ENCODE measurements at regions not wholly inside any gene's neighbourhood (a gene's known extent, or its start where the extent isn't known, plus 50 kb on each side); places are given as distances from the start of the nearest gene placed in this dataset.
"Not testable (repeated sequence)": the region's sequence is repeated elsewhere in the genome, so short reads cannot be mapped to it uniquely, and the experiment has no call there.

GRCh38 chr2:156745619-156746018 is 309.4 kb downstream of the GPD2 start:
- DNase-seq (ENCODE audit: low read depth, low spot score), result no peak
- in situ Hi-C loops (cut with HindIII; ENCODE audit: low pct_unique_long_range_greater_than_20kb, low sequenced_read_pairs), result no loop called here

- peak; percentile 10 for DNase-seq (ENCODE audit: low read depth, low spot score)
- in situ Hi-C loops (cut with HindIII; ENCODE audit: low pct_unique_long_range_greater_than_20kb, low sequenced_read_pairs), result no loop called here
Observed at GRCh38 chr2:156748221-156748620, 312.0 kb downstream of the GPD2 start.

DNA sequence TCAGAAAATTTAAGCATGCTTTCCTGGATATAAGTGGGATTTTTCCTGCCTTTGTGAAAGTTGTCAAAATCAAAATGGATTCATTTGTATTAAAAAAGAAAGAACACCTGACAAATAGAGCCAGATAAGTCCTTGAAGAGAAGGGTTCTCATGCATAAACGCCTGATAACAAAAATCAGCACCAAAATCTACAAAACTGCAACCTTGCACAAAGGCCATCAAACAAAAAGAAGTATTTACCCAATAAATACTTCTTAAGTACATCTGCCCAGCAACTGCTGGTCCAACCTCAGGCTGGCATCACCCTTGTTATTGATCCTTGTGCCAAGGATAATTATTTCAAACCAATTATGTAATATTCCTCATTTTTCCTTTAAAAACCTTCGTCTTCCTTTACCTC is 315.9 kb downstream of the GPD2 start:
- DNase-seq (ENCODE audit: low read depth, low spot score), result no peak
- in situ Hi-C loops (cut with HindIII; ENCODE audit: low pct_unique_long_range_greater_than_20kb, low sequenced_read_pairs), result no loop called here

DNA sequence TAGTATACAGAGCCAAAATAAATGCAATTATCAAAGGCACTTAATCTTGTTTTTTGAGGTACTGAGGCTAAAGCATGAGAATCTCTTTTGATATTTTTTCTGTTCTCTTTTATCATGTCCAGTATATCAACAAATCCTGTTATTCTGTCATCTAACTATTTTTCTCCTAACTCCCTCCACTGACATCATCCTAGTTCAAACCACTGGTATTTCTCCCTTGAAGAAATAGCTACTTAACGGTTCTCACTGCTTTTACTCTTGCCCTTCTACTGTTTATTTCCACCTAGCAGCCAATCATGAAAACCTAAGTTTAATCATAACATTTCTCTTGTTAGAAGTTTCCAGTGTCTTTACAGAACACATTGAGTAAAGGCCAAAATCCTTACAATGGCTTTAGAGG is 317.6 kb downstream of the GPD2 start:
- DNase-seq (ENCODE audit: low read depth, low spot score), result no peak
- in situ Hi-C loops (cut with HindIII; ENCODE audit: low pct_unique_long_range_greater_than_20kb, low sequenced_read_pairs), result no loop called here

- in situ Hi-C loops (cut with HindIII; ENCODE audit: low pct_unique_long_range_greater_than_20kb, low sequenced_read_pairs), result no loop called here
- no peak for DNase-seq (ENCODE audit: low read depth, low spot score)
Observed at GRCh38 chr2:156756516-156756915, 320.3 kb downstream of the GPD2 start.

DNA sequence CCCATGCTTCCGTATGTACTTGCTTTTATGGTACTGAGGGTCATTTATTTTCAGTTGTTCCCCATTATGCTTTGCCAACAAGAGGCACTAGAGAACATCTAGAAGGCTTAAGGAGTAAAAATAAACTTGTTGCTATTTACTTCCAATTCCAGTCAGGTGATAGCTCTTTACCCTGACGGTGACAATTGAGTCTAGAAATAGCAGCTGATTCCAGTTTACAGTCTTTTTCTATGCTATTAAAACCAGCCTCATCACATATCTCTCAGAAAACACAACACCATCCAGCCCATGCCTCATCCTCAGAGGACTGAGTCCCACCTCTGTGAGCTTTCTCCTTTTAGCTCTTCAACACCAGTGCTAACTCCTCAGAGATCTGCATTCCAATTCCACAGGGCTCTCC is 327.0 kb downstream of the GPD2 start:
- in situ Hi-C loops (cut with HindIII; ENCODE audit: low pct_unique_long_range_greater_than_20kb, low sequenced_read_pairs), result no loop called here
- no peak for DNase-seq (ENCODE audit: low read depth, low spot score)

DNA sequence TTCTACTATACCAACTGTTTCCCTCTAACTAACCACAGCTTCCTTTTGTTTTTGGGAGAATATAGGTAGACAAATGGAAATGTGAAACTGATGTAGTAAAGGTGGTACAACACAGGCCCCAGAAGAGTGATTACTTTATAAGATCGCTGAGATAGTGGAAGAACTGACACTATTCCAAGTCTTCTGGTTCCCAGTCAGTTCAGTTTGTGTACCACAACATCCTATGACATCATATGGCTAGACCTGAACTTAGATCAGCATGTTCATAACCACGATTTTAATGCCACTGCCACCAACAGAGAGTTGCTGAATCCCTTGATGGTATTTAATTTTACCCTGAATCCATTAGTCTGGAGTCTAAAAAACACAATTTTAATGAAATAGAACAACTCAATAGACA is 328.9 kb downstream of the GPD2 start:
- in situ Hi-C loops (cut with HindIII; ENCODE audit: low pct_unique_long_range_greater_than_20kb, low sequenced_read_pairs), result no loop called here
- DNase-seq (ENCODE audit: low read depth, low spot score), result no peak

- in situ Hi-C loops (cut with HindIII; ENCODE audit: low pct_unique_long_range_greater_than_20kb, low sequenced_read_pairs), result no loop called here
- no peak for DNase-seq (ENCODE audit: low read depth, low spot score)
Observed at GRCh38 chr2:156765450-156765849, 329.3 kb downstream of the GPD2 start.

- no peak for DNase-seq (ENCODE audit: low read depth, low spot score)
- in situ Hi-C loops (cut with HindIII; ENCODE audit: low pct_unique_long_range_greater_than_20kb, low sequenced_read_pairs), result no loop called here
Observed at GRCh38 chr2:156769802-156770201, 333.6 kb downstream of the GPD2 start.

DNA sequence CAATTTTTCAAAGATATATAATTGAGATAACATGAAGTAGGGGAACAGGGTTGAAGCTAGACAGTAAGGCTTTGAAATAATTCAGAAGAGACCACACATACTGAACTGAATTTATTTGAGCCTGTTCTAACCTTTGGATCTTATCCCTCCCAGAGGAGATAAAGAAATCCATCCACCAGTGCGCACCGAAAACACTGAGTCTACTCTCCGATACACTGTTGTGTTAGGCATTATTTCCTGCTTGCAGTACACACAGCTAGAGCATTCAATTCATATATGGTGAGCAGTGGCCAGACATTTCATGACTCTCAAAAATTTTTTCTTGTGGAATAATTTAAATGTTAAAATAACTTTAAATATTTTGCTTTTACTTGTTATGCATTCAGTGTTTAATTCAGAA is 342.7 kb downstream of the GPD2 start:
- in situ Hi-C loops (cut with HindIII; ENCODE audit: low pct_unique_long_range_greater_than_20kb, low sequenced_read_pairs), result no loop called here
- no peak for DNase-seq (ENCODE audit: low read depth, low spot score)

GRCh38 chr2:156779416-156780120 is 343.4 kb downstream of the GPD2 start:
- no peak for DNase-seq (ENCODE audit: low read depth, low spot score)
- in situ Hi-C loops (cut with HindIII; ENCODE audit: low pct_unique_long_range_greater_than_20kb, low sequenced_read_pairs), result no loop called here

- in situ Hi-C loops (cut with HindIII; ENCODE audit: low pct_unique_long_range_greater_than_20kb, low sequenced_read_pairs); DNase-seq (ENCODE audit: low read depth, low spot score): not testable (repeated sequence)
Observed at GRCh38 chr2:156781677-156782076, 345.5 kb downstream of the GPD2 start.

DNA sequence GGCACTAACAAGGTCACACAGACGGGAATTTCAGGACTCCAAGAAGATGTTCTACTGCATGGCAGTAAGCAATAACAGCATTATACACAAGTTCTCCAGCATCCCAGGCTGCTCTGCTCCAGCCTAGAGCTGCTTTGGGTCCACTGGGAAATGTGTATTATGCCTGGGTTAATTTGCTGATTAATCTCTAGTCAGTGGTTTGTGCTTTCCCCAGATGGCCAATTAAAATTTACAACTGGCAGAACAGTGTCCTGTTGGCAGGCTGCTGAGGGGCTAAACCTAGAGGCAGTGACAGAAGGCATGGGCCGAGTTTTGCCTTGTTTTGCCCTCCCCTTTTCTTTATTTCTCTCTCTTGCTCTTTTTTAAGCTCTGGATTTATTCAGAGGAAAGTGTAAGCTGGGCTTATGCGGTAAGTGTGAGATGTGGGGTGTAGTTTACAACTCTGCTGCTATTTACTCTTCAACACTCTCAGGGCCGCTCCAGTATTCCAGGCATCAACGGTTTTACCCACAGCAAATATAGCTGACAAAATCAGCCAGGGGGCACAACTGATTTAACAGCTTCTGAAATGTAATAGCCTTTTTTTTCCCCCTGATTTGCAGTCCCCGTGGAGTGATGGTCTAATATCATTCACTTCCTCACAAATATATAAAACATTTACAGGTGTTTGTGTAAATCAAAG is 348.0 kb downstream of the GPD2 start:
- in situ Hi-C loops (cut with HindIII; ENCODE audit: low pct_unique_long_range_greater_than_20kb, low sequenced_read_pairs), result no loop called here
- no peak for DNase-seq (ENCODE audit: low read depth, low spot score)

GRCh38 chr2:156787517-156787916 is 351.3 kb downstream of the GPD2 start:
- in situ Hi-C loops (cut with HindIII; ENCODE audit: low pct_unique_long_range_greater_than_20kb, low sequenced_read_pairs), result no loop called here
- DNase-seq (ENCODE audit: low read depth, low spot score), result no peak

DNA sequence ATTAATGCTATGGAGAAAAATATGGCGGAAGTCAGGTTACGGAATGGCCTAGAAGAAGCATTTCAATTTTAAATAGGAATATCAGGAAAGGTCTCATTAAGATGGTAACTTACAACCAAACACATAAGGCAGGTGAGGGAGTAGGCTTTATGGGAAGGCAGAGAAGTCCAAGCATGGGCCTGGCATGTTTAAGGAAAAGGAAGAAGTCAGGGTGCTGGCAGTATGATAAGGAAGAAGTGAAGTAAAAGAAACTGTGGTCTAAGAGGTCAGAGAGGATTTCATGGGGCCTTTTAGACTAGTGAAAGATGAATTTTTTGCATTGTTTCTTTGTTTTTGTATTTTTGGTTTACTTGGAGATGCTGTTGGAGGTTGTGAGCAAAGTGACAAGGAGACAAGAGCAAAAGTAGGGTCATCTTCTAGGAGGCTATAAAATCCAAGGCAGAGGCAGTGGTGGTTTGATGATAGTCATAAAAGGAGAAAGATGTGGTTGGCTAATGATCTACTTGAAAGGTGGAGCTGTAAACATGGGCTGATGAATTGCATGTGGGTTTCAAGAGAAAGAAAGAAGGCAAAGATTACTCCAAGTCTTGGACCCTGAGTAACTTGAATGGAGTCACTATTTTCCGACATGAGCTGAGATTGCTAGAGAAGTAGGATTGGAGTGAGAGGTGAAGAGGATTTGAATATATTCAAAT is 354.3 kb downstream of the GPD2 start:
- no peak for DNase-seq (ENCODE audit: low read depth, low spot score)
- in situ Hi-C loops (cut with HindIII; ENCODE audit: low pct_unique_long_range_greater_than_20kb, low sequenced_read_pairs), result no loop called here

DNA sequence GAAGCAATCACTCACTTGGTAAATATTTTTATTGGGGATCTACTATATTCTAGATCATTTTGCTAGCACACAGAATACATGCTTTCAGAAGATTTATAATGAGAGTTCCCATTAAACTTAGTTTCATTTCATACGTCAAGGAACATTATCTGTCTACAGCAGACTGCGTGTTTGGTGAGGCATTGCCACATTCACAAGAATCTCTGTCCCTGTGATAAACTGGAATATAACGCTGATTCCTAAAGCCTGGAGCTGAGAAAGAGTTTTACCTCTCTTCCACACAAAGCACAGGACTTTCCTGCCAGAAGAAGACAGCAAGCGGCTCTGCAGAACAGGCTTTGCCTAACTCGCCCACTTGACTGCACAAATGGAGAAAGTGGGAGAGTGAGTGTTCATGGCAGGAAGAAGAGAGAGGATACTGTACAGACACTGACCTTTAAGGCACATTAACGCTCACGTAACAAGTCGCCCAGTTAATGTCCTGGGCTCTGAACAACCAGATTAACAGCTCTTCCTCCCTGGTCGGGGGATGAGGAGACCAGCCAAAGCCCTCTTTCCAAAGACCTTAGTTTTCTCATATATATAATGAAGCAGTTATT is 356.2 kb downstream of the GPD2 start:
- no peak for DNase-seq (ENCODE audit: low read depth, low spot score)
- in situ Hi-C loops (cut with HindIII; ENCODE audit: low pct_unique_long_range_greater_than_20kb, low sequenced_read_pairs), result no loop called here

DNA sequence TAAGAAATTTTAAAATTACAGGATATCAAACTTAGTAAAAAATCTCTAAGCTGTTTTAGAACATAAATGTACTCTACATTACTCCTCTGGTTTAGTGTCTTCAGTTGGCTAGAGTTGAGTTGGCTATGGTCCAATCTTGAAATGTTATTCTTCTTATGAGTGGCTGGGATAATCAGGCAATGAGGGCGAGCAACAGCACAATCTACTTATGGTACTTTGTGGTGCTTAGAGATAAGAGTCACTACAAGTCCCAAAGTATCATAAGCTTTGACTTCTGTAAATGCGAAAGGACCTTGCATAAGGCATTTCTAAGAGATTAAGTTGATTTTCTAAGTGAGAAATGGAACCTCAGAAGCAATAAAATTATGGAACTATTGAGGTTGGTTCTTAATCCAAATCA is 361.7 kb downstream of the GPD2 start:
- DNase-seq (ENCODE audit: low read depth, low spot score), result no peak
- in situ Hi-C loops (cut with HindIII; ENCODE audit: low pct_unique_long_range_greater_than_20kb, low sequenced_read_pairs), result no loop called here

DNA sequence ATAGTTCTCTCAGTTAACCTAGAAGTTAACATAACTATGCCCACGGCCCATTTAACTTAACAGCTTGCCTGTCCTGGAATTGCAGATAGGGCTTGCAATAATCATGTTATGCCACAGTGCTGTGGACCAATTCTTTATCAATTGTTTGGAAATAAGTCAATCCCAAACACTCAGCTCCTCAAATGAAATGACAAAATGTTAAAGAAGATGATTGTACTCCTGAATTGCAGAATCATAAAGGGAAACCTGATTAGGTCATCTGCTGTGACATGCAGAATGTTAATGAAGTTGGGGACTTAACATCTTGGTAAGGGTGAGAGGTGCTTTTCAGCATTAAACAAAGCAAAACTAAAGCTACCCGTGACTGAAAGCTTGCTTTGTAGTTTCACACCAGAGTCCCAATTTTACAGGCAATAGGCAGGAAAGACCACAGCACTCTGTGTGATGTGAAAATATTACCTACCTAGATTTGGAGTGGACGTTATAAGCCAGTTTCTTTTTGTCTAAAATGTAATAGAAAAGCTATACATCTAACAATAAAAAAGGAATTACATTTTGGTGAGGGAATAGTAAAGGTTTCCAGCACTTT is 364.0 kb downstream of the GPD2 start:
- no peak for DNase-seq (ENCODE audit: low read depth, low spot score)
- in situ Hi-C loops (cut with HindIII; ENCODE audit: low pct_unique_long_range_greater_than_20kb, low sequenced_read_pairs), result no loop called here

Data from SK-MEL-5 (cell line).